Esophagus squamous epithelium (tissue), 5 donors: ENCODE measurements at regions not wholly inside any gene's neighbourhood (a gene's known extent, or its start where the extent isn't known, plus 50 kb on each side); places are given as distances from the start of the nearest gene placed in this dataset.
"Not testable (repeated sequence)": the region's sequence is repeated elsewhere in the genome, so short reads cannot be mapped to it uniquely, and the experiment has no call there.

Source experiments
- DNase-seq: peaks from one replicate; lab custom pipeline; 2025; lab: John Stamatoyannopoulos, UW
- H3K27ac ChIP-seq, 4 donors: fragments of 200-600 bp; sonication (generic); one replicate each; pipeline ENCODE4 v1.5.1; 2016 to 2019; ENCODE audit warnings: mild to moderate bottlenecking in 1 of 4
- H3K27me3 ChIP-seq, 4 donors: fragments of 200-600 bp; sonication (generic); 1 replicate in 3 of 4; 2 replicates in 1 of 4; pipeline versions ENCODE4 v1.5.1 to v1.6.0; 2017 to 2021; ENCODE audit warnings: antibody characterized with exemption in 1 of 4
- H3K36me3 ChIP-seq, 3 donors: fragments of 200-600 bp; sonication (generic); one replicate each; pipeline ENCODE4 v1.5.1; 2016 to 2019
- H3K4me1 ChIP-seq, 3 donors: fragments of 200-600 bp; sonication (generic); one replicate each; pipeline ENCODE4 v1.5.1; 2017 to 2019
- H3K4me3 ChIP-seq, 4 donors: fragments of 200-600 bp; sonication (generic); 1 replicate in 3 of 4; 2 replicates in 1 of 4; pipeline ENCODE4 v1.5.1; 2016 to 2019; ENCODE audit warnings: mild to moderate bottlenecking in 2 of 4, moderate library complexity in 1 of 4
- H3K9me3 ChIP-seq, 3 donors: fragments of 200-600 bp; sonication (generic); one replicate each; pipeline ENCODE4 v1.5.1; 2016 to 2019
- CTCF ChIP-seq, 6 experiments: fragments of 450-650 bp in 4 of 6; fragments of 200-600 bp in 2 of 6; sonication (generic) in 2 of 6; IDR thresholded peaks; one replicate each; pipeline ENCODE4 v1.5.1; 2016 to 2019; ENCODE audit warnings: antibody characterized with exemption in 6 of 6, mild to moderate bottlenecking in 4 of 6, moderate library complexity in 4 of 6
- POLR2A ChIP-seq, 4 donors: fragments of 450-650 bp; IDR thresholded peaks; one replicate each; pipeline ENCODE4 v1.6.1; 2017; ENCODE audit warnings: antibody characterized with exemption in 4 of 4, mild to moderate bottlenecking in 4 of 4, moderate library complexity in 3 of 4
- WGBS, 2 donors: methylation state at CpG; one replicate each; pipeline ENCODE4 v1.1.5; 2018; 5-methylcytosine and 5-hydroxymethylcytosine counted together
- intact Hi-C: fragments of 100-400 bp; cut with DNase I; formaldehyde crosslinking; loops from one replicate; pipeline ENCODE4 v1.15.0; 2022
- donor health status: DM: yes; HTN: yes; CAD: no.

GRCh38 chr10:16193241-16193640 lies 243.6 kb upstream of the PTER start:
- DNase-seq = no peak
- H3K4me3 ChIP-seq = no peak overlapping the region
- TF ChIP-seq POLR2A (IDR thresholded peaks at IDR 0.05) (no peak), CTCF (IDR thresholded peaks at IDR 0.05) (no peak)
- no peaks in the 10 kb centered on the region for H3K9me3 ChIP-seq
- WGBS, 2 donors = 68 to 91% methylated on average over 3 of the region's 3 CpGs
- no peak overlapping the region for H3K27ac ChIP-seq
- H3K36me3 ChIP-seq = no peaks in the 10 kb centered on the region
- no peaks in the 10 kb centered on the region for H3K27me3 ChIP-seq
- no peaks in the 10 kb centered on the region for H3K4me1 ChIP-seq
- intact Hi-C loops = no loop called here

- DNase-seq = no peak
- TF ChIP-seq POLR2A (IDR thresholded peaks at IDR 0.05) (no peak), CTCF (IDR thresholded peaks at IDR 0.05) (no peak)
- H3K9me3 ChIP-seq = no peaks in the 10 kb centered on the region
- intact Hi-C loops = no loop called here
- H3K27ac ChIP-seq = no peak overlapping the region
- WGBS, 2 donors = 55 to 80% methylated on average over 1 of the region's 1 CpG
- H3K4me1 ChIP-seq = no peaks in the 10 kb centered on the region
- H3K4me3 ChIP-seq = no peak overlapping the region
- H3K36me3 ChIP-seq = no peaks in the 10 kb centered on the region
- no peaks in the 10 kb centered on the region for H3K27me3 ChIP-seq
These were observed 241.5 kb upstream of the PTER start for GRCh38 chr10:16195178-16195769.

- Histone ChIP-seq H3K4me3 (no peak overlapping the region), H3K36me3 (no peaks in the 10 kb centered on the region), H3K9me3 (no peaks in the 10 kb centered on the region), H3K27ac (no peak overlapping the region), H3K4me1 (no peaks in the 10 kb centered on the region), H3K27me3 (no peaks in the 10 kb centered on the region)
- TF ChIP-seq POLR2A (IDR thresholded peaks at IDR 0.05) (no peak), CTCF (IDR thresholded peaks at IDR 0.05) (no peak)
- no peak for DNase-seq
- intact Hi-C loops = no loop called here
- 49 to 56% methylated on average over 2 of the region's 2 CpGs for WGBS, 2 donors
These were observed 240.9 kb upstream of the PTER start for GRCh38 chr10:16195894-16196293.

- Histone ChIP-seq H3K27ac (no peak overlapping the region), H3K9me3 (no peaks in the 10 kb centered on the region), H3K4me3 (no peak overlapping the region), H3K36me3 (no peaks in the 10 kb centered on the region), H3K4me1 (no peaks in the 10 kb centered on the region), H3K27me3 (no peaks in the 10 kb centered on the region)
- DNase-seq = no peak
- WGBS, 2 donors = 72 to 76% methylated on average over 4 of the region's 4 CpGs
- intact Hi-C loops = no loop called here
- TF ChIP-seq CTCF (IDR thresholded peaks at IDR 0.05) = no peak
These were observed 237.6 kb upstream of the PTER start for GRCh38 chr10:16199216-16199615.

- H3K36me3 ChIP-seq, H3K4me3 ChIP-seq, H3K27ac ChIP-seq, DNase-seq, intact Hi-C loops, H3K4me1 ChIP-seq, H3K27me3 ChIP-seq: not testable (repeated sequence)
- peaks cover 0 to 45% (median 18%) of the 10 kb centered on the region in 3 donors for H3K9me3 ChIP-seq
- WGBS, 2 donors = 94 to 95% methylated on average over 1 of the region's 1 CpG
These were observed 213.2 kb upstream of the PTER start for GRCh38 chr10:16223618-16224017.

GRCh38 chr10:16227674-16228073 lies 209.1 kb upstream of the PTER start:
- no peak overlapping the region for H3K27ac ChIP-seq
- no peaks in the 10 kb centered on the region for H3K36me3 ChIP-seq
- WGBS, 2 donors = 82 to 86% methylated on average over 3 of the region's 3 CpGs
- H3K9me3 ChIP-seq = peaks cover 0 to 23% (median 12%) of the 10 kb centered on the region in 3 donors
- no peak for DNase-seq
- no peaks in the 10 kb centered on the region for H3K27me3 ChIP-seq
- TF ChIP-seq POLR2A (IDR thresholded peaks at IDR 0.05) (no peak), CTCF (IDR thresholded peaks at IDR 0.05) (no peak)
- no peak overlapping the region for H3K4me3 ChIP-seq
- no peaks in the 10 kb centered on the region for H3K4me1 ChIP-seq
- intact Hi-C loops = no loop called here
